ENCODE measurements at regions not wholly inside any gene's neighbourhood (a gene's known extent, or its start where the extent isn't known, plus 50 kb on each side); places are given as distances from the start of the nearest gene placed in this dataset.

DNA sequence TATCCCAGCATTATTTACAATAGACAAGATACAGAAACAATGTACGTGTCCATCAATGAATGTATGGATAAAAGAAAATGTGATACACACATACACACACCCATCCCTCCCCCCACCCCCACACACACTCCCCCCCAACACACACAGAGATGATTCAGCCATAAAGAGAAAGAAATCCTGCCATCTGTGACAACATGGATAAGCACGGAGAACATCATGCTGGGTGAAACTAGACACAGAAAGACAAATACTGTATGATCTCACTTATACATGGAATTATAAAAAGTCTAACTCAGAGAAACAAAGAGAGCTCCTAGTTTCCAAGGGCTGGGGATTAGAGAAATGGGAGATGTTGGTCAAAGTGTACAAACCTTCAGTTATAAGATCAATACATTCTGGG lies 104.8 kb upstream of the LY86 start:
- DNase-seq = no peak

DNA sequence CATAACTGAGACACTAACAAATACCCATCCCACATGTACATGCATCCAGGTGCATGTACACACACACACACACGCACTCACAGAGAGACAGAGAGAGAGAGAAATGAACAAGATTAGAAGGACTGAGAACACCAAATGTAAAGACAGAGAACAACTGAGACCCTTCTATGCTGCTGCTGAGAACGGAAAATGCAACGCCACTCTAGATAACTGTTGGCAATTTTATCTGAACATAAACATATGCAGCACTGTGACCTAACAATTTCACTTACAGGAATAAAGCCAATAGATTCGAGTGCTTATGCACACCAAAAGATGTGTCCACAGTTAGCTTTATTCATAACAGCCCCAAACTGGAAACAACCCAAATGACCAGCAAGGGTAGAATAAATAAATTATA lies 103.8 kb upstream of the LY86 start:
- DNase-seq = no peak

DNA sequence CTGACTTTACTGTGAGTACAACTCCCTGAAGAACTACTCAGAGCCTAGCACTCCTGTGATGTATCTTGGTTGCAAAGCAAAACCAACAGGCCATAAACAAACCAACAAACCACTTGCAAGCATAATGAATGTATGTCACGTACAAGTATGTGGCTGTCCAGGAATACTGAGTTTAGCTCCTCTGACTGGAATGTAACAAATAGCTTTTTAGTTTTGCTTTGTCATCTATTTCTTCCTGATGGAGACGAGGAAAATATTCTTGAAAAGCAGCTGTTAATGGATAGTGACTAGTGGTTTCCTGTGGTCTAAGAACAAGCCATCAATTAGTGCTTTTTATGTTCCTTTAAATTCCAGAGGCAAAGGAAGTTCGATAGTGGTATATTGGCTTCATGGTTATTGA lies 101.9 kb upstream of the LY86 start:
- DNase-seq = no peak

DNA sequence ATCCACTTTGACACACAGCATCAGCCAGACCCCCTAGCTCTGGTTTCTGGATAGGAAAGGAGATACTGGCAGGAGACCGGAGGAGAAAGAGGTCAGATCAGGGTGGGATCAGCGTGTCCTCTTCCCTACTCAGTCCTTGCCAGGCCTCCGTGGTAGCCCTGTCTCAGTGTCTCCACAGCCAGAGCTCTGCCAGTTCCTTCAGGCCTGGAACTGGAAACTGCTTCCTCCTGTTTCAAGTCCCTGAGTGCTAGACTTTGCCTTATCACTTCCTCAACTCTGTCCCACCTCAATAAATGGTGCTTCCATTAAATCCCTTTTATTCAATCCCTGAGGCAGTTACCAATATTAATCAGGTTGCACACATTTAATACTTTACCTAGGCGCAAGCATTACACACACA lies 96.8 kb upstream of the LY86 start:
- DNase-seq = no peak

DNA sequence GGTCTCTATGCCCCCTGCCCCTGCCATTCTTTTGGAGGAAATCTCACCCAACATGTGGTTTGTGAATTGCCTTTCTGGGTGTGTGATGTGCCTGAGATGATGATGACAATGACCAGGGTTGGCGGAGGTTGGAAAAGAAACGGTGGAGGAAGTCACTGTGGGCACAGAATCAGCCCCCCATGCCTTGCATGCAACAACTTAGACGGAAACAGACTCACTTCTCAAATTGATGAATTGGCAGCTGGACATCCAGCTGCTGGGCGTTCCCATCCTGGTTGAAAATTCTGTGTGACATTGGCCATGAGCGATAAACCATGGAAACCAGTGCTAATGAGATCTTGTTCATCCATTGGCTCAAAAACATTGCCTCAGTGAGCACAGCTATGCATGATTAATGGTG lies 95.8 kb upstream of the LY86 start:
- no peak for DNase-seq

DNA sequence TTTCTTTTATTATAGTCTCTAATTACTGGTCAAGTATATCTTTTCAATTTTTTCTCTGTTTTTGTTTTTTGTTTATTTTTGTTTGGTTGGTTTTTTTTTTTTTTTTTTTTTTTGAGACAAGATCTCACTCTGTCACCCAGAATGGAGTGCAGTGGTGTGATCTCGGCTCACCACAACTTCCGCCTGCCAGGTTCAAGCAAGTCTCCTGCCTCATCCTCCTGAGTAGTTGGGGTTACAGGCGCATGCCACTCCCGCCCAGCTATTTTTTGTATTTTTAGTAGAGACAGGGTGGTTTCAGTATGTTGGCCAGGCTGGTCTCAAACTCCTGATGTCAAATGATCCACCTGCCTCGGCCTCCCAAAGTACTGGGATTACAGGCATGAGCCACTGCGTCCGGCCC lies 94.4 kb upstream of the LY86 start:
- DNase-seq = peak; percentile 21 to 28

DNA sequence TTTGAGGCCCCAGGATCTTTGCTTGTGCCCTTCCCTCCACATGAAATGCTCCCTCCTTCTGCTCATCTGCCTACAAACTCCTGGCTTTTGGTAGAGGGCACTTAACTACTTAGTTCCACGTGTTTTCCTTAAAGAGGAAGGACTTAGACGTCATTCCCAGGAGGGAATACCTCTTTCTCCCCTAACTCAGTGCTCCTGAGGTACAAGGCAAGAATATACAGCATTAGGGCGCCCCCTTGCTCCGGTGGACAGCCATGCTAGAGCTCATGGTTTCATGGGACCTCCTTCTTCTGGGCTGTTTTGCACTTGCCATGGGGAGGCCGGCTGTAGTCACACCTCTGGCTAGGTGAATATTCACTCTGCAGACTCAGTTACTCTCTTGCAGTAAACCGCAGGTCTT lies 93.8 kb upstream of the LY86 start:
- DNase-seq = peak; percentile 9 to 43

DNA sequence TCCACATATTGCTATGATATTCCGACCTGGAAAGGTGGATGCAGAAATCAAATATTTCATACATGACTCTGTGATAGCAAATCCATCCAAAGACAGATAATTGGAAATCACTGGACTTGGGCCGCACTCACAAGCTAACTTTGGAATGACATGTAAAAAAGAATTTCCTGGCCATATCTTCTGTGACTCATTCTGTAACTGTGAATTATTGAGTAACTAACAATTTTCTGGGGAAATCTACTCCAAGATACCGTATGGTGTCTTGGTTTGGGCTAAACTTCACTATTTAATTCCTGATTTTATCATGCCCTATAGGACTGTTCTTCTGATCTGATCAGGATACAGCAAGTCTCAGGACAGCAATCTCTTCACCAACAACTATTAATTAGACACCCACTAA lies 92.7 kb upstream of the LY86 start:
- DNase-seq = no peak

DNA sequence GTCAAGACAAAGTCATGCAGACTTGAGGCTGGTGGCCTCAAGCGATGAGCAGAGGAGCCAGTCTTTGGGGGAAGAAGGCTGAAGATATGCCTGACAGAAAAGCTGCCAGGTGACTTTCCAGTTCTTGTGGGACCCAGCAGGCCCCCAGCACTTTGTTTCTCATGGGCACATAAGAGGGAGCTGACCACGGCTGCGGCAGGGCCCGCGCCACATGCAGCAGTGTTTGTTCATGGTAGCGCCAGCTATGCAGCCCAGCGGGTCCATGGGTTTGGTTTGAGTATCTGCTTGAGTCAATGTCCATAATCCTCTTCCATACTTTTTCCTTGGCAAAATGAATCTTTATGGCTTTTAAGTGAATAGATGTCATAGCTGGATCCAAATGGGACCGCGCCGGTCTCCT lies 91.0 kb upstream of the LY86 start:
- DNase-seq = no peak

DNA sequence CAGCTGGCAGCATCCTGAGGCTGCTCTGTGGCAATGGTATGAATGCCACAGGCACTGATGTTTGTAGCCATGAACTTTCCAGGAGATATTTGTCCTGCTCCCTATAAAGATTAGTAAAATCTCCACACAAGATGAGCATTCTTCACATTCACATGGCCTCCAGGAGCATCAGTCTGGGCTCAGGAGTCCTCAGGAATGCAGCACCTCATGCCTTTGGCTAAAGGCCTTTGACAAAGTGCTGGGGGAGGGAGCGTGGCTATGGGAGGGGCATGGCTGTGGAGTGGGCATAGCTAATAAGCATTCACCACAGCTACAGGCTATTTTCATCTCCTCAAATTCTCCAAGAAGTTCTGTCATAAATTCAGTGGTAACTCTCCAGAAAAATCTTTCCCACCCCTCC lies 90.5 kb upstream of the LY86 start:
- DNase-seq = no peak

DNA sequence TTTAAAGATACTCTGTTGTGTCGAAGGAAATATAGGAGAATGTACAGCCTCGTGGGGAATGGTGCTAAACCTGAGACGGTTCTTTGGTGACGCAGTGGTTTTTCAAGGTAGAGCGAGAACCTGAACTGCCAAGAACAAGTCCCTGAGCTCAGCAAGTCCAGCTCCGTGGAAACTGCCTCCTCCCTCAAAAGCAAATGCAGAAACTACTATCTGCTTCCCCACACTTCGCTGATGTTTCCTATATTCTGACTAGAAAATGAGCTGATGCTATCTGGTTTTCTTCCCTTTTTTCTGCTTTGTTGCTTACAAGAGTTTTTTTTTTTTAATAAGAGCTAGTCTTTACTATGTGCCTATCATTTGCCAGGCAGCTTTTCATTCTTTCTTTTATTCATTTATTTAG lies 85.3 kb upstream of the LY86 start:
- DNase-seq = no peak

DNA sequence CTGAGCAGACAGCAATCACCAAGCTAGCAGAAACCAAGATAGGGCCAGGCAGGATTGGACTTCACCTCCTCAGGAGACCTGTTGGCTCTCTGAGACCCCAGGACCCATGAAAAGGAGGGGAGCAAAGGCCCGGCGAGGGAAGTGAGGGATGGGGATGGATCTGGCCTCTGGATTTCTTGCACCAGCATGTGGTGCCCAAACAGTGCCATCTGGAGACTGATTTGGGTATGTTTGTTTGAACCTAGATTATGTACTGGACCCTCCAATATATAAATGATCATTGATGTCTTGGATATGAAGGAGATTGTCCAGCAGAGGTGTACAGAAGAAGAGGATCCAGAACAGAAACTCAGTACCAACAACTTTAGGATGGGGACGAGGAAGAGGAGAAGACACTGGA lies 83.4 kb upstream of the LY86 start:
- DNase-seq = no peak

DNA sequence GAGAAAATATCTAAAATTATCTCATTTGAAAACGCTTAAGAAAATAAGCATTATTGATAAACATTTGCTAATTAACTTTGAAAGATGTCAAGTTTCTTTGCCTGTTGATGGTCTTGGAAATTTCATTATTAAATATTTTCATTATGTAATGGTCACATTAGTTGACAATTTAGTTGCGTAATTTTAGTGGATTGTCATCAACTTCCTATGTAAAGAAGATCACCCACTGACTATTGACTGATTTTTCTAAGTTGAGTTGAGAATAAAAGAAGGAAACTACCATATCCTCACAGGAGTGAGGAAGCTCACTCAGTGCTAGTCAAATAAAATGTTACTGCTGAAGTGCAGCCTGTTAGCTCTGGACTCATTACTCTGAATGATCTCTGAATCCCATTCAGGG lies 79.9 kb upstream of the LY86 start:
- no peak for DNase-seq

DNA sequence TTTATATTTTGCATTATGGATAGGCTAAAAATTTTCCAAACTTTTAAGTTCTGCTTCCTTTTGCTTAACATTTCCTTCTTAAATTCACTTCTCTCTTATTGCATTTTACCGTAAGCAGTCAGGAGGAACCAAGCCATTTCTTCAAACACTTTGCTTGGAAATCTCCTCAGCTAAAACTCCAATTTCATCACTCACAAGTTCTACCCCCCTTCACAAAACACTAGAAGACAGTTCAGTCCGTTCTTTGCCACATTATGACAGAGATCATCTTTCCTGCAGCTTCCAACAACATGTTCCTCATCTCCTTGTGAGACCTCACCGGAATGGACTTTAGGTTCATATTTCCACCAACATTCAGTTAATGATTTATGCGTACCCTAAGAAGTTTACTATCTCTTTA lies 79.2 kb upstream of the LY86 start:
- DNase-seq = no peak

DNA sequence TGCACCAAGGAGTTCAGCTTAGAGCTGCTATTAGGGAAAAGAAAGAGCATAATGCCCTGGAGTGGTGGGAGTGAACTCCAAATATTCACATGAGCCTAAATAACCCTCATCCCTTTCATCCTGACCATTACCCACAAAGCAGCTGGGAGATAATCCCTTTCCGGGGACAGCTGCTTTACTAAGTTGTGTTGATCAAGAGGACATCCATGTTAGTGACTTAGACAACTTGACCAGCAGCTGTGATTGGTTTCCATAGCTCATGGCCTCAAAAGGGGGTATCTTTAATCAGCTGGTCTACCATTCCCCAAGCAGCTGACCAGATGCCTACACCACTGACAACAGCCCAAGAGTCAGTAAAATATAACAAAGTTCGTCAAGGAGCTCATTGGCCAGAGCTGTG lies 75.8 kb upstream of the LY86 start:
- DNase-seq = no peak

DNA sequence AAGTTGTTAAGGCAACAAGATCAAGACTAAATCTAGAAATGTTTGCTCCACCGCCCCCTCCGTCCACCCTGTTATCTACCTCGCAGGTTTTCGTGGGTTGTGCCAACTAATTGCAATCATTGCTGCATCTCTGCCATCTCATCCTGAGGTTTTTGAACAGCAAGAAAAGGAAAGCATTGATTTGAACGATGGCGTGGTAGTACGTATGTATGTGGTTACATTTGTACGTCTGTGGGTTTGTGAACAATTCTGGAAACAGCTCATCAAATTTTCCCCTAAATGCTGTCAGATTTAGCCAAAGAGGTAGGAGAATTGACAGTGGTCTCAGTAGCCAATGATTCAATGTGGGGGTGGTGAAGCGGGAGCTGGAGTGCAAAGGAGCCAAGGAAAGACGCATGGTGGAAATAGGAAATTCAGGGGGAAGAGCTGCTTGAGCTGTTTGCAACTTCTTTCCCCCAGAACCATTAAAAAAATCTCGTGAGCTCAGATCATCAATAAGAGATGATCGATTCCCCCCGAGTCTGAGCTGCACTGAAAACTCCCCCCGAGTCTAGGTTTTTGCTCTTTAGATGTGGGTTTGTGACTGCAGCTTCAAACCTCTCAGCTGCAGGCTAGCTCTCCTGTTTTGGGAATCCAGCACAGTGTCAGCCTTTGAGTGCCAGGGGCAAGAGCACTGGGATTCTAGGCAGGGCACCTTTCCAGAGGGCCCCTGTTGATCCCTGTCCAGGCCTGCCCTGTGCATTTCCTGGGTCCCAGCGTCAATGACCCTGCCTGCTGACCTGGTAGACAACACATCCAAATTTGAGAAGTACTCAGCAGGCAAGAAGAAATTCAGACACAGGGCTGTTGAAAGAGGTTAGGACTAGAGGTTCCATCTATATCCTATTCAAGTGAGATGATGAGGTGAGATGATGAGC lies 72.6 kb upstream of the LY86 start:
- DNase-seq = peak in 1 of 2 donors; percentile 10

DNA sequence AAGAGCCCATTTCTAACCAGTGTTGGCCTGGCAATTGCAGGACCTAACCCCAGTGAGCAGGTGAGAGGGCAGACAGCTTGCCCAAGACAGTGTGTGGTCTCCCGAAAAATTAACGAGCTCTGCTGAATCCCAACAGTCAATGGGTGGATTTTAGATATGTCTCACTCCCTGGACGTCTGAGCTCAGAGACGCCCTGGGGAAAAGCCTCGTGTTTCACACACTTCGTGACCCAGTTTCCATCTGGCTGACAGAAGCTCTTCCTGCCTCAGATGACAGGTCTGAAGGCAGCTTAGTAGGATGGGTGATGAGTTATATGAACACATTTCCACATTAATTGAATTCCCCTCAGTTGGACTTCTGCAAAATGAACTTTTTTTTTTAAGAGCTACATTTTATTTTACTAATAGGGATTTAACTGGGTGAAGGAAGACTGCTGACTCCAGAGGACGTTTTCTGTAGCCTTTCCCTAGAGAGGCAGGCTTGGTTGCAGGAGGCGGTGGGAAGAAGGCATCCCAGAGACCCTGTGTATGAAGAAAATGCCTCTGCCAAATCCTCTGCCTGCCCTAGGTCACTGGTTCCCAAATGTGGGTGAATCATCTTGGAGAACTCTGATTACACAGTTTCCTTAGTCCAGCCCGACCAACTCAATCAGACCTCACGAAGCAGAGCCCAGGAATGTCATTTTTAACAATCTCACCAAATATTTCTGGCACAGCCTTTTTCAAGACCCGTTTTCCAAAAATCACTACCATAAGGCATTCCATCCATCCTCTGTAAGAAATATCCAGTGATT lies 71.7 kb upstream of the LY86 start:
- no peak for DNase-seq

DNA sequence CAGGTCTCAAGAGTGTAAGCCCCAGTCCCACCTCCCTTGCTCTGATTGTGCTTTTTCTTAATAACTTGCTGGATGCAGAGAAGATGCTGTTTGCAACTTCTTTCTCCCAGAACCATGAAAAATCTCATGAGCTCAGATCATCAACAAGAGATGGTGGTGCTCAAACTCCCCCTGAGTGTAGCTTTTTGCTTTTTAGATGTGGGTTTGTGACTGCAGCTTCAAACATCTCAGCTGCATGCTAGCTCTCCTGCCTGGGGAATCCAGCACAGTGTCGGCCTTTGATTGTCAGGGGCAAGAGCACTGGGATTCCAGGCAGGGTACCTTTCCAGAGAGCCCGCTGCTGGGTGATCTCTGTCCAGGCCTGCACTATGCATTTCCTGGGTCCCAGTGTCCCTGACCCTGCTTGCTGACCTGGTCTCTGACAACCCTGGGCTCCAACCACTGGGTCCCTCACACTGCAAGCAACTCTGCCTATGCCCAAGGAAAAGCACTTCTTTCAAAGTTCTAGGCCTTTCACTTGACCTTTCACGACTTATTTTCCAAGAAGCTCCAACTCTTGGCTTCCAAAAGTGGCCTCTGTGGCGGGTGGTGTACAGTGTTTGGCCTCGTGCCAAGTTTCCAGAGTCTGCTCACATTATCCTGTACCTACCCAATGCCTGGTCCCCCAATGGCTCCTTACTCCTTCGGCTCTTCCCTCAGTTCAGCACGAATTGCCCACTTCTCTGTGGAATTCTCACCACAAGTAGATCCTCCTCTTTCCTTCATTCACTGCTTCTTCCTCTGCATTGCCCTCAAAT lies 69.7 kb upstream of the LY86 start:
- no peak for DNase-seq

DNA sequence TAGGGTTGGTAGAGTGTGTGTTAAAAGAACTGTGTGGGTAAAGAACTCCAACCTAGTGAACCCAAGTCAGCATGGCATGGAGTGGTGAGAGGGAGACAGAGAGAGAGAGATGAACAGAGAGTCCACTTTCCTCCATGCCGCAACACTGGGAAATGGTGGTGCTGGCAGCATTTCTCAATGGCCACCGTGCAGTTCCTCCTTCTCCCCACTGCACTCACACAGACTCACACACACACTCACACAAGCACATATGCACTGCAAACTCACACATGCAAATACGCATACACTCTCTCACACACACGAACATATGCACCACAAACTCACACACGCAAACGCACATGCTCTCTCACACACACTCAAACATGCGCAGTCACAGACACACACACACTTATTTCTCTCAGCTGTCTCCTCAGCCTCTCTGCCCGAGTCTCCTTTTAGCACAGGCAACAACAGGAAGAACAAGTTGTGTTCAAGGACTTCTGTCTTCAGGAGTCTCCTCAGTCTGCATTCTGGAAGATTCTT lies 66.5 kb upstream of the LY86 start:
- DNase-seq = no peak

DNA sequence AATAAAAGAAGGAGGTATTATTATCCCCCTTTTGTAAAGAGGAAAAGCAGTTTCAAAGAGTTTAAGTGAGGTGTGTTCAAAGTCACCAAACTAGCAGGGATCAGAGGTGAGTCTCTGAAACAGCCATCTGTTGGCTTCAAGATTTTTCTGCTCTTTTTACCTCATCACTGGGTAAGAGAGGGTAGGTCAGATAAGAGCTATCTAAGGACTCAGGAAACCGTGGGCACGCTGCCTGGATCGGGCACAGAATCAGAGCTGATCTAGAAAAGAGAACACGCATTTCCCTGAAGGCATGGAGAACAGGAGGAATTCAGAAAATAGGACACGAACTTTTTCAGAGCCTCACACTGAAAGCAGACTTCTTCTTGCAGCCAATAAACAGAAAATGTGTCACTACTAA lies 65.8 kb upstream of the LY86 start:
- DNase-seq = no peak

DNA sequence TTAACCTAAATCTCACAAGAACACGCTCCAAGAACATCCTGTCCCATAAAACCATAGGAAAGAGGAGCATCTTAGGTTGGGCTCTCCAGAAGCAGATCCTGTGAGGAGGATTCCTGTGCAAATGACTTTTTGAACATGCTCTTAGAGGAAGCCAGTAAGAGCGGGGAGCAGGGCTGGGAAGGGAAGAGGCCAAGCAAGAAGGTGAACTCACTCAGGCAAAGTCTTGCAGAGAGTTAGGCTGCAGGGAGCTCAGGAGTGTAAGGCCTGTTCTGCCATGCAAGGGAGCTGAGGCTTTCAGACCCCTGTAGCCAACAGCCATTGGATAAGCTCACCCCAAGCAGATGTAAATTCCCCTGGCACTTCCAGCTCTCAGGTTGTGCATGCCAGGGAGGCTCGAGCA lies 63.6 kb upstream of the LY86 start:
- DNase-seq = no peak

DNA sequence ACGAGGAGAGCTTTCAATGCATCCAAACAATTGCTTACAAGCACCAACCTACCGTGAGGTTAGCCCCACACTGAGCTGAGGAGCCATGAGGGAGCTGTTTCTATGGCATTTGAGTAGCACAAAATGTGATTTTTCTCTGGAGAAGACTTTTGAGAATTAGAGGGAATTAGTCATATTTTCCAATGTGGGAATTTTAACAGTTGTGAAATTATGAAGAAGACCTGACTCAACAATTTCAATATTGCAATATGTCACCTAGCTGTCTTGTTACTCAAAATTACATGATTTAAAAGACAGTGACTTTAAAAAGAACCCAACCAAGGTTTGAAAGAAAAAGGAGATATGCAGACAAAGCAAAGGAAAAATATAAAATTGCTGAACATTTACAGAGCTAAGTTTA lies 62.6 kb upstream of the LY86 start:
- no peak for DNase-seq

DNA sequence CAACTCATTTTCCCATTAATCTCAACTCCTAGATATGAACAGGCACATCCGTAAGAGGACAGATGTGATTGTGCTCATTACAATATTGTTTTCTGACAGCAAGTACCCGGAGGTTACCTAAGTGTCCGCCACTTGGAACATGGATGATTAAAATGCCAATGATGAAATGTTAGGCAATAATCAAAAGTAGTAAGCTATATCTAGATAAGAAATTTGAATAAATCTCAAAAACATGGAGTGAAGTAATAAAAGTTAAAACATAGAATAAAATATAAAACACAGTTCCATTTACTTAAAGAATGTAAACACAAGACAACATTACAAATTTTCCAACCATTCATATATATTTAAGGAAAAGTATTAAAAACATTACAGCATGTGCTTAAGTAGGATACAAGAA lies 59.2 kb upstream of the LY86 start:
- DNase-seq = no peak
